Stimulated activated CD4-positive, alpha-beta T cell treated with anti-CD3 and anti-CD28 coated beads, TNF-alpha, amount 100 ng/mL, for 4 hours (primary cell): ENCODE measurements at regions not wholly inside any gene's neighbourhood (a gene's known extent, or its start where the extent isn't known, plus 50 kb on each side); places are given as distances from the start of the nearest gene placed in this dataset.

Experiments
- DNase-seq, 3 experiments: peaks; one replicate each; pipeline ENCODE4 v3.0.0-alpha.2; 2020; ENCODE audit warnings: low read depth in 3 of 3

DNA sequence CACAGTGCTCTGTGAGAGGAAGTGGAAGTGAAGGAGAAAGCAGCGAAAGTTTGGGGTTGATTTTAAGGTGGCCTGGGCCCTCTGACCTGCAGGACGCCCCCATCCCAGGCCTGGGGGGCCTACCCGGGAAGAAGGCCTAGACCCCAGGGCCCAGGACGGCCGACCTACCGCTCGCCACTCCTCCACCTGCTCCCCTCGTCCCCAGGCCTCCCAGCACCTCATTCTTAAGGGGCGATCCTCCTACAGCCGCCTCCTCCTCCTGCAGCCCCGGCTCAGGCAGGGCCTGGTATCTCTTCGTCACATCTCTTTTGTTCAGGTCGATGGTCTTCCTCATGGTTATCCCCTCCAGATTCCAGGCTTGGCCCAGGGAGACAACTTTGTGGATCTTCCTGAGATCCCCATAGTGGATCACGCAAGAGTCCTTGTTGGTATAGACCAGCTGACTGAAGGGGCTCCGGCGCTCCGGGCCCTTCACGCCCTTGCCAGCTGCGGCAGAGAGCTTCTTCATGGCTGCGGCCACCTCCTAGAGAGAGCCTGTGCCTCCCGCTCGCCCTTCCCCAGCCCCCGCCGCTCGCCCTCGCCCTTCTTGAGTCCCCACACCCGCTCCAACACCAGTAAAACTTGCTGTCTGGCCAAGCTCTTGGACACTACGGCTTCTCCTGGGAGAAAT is 117.5 kb downstream of the OR13A1 start:
- no peak for DNase-seq

GRCh38 chr10:45198486-45199204 is 116.8 kb downstream of the OR13A1 start:
- no peak for DNase-seq

- DNase-seq = no peak
Measured at GRCh38 chr10:45199205-45199740, 116.1 kb downstream of the OR13A1 start.

DNA sequence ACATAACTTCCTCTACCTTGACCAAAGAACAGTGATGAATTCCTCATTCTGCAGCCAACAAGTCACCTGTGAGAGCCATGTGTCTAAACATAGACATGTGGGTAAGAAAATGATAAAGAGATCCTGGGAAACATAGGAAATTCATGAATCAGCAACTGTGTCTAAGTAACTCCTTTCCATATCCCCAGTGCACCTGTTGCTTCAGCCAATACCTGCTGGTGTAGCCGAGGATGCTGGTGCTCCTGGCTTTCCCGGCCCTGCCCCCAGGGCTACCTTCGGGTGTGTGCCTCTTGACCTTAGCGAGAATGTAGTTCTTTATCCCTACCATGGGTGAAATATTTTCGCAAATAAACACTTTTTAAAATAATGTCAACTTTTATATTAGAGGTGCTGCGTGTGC is 114.1 kb downstream of the OR13A1 start:
- no peak for DNase-seq

- no peak for DNase-seq
Measured at GRCh38 chr10:45202242-45202641, 113.2 kb downstream of the OR13A1 start.

- no peak for DNase-seq
Measured at GRCh38 chr10:45204954-45205775, 110.2 kb downstream of the OR13A1 start.

DNA sequence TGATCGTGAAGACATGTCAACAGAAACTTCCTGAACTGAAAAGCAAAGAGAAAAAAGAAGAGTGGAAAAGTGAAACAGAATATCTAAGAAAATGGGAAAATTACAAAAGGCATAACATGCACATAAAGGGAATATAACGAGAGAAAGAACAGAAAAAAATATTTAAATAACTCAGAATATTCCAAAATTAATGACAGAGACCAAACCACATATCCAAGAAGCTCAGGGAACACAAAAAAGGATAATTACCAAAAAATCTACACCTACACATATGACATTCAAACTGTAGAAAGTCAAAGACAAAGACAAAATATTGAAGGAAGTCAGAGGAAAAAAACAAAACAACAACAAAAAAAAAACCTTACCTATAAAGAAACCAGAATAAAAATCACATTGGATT is 105.5 kb downstream of the OR13A1 start:
- no peak for DNase-seq

- no peak for DNase-seq
Measured at GRCh38 chr10:45211576-45211975, 103.8 kb downstream of the OR13A1 start.

DNA sequence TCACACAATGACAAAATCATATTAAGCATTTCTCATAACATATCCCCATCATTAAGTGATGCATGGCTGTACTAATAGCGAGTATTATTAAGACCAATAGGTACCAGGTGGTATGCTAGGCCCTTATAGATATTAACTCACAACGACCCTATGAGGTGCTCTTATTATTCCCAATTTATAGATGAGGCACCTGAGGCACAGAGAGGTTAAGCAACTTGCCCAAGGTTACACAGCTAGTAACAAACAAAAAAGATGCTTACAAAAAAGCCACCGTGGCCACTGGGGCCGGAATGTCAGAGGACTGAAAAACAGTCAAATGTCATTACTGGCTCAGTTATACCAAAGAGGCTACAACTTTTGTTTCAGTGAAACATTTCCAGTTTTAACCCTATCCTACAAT is 96.0 kb downstream of the OR13A1 start:
- DNase-seq = no peak

DNA sequence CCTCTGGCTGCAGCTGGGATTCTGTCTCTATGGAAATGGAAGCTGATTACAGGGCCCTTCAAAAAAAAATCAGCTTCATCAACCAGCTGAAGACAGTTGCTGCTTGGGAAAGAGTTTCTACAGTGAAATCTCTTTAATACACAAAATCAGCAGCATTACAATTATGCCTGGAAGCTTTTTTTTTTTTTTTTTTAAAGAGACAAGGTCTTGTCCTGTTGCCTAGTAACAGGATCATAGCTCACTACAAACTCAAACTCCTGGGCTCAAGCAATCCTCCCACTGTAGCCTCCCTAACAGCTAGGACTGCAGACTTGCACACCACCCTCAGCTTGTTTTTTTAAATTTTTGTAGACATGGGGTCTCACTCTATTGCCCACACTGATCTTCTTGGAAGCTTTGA is 94.5 kb downstream of the OR13A1 start:
- no peak for DNase-seq

DNA sequence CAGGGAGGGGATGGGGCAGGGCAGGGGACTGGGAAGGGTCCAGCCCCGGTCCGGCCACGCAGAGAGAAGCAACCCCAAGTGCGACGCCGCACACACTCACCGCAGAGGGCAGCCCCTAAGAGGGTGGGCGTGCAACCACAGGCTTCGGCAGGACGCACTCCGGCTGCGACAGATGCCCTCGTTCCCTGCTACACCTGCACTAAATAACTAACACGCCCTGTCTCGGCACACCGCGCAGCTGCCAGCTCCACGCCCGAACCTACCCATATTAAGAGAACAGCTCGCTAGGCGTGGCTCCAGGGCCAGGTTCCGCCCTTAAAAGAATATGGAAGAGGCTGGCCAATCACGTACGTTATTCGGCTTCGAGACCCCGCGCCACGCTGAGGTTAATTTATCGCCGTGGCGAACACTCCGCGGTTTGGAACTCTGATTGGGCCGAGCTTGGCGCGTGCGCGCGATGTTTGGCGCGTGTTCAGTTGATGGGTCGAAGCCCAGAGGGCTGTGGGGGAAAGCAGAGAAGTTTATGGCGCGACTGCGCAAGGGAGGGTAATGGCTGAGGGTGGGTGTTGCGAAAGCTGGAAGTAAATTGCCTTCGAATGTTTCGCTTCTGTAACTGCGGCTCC is 91.1 kb downstream of the OR13A1 start:
- DNase-seq = no peak

DNA sequence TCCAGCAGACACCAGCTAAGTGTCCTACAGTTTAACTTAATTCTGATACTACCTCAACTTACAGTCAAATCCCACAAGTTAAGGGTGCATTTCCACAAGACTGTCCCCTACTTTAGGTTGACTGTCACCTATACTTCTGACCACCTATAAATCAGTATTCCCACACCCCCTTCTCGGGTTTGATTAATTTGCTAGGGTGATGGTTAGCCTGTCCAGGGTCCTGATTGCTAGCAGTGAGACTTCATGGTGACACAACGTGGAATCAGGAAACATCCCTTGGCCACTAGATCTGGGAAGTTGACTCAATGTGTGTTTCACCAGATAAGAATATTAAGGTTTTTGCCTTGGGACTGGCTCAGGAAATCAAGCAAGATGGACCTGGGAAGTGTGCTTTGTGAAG is 88.4 kb downstream of the OR13A1 start:
- no peak for DNase-seq

DNA sequence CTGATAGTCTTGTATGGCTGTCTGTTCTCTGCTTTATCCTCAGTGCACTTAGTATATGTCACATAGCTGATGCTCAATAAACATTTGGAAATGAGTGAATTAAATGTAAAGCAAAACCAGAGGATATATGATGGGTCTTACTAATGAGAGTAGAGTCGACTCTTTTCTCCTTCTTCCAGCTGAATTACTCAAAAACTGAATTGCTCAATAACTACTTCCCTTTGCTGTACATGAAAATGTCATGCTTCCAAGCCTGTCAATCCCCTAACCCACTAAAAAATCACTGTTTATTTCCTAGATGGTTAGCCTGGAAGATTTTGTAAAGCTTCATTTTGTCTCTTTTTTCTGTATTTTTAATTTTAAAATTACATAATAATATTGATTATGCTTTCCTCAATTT is 88.0 kb downstream of the OR13A1 start:
- no peak for DNase-seq

GRCh38 chr10:45229823-45230222 is 85.6 kb downstream of the OR13A1 start:
- no peak for DNase-seq

GRCh38 chr10:45235260-45235769 is 80.1 kb downstream of the OR13A1 start:
- DNase-seq = peak; percentile 11 to 32 (median 15)

GRCh38 chr10:45235798-45236220 is 79.6 kb downstream of the OR13A1 start:
- no peak for DNase-seq

DNA sequence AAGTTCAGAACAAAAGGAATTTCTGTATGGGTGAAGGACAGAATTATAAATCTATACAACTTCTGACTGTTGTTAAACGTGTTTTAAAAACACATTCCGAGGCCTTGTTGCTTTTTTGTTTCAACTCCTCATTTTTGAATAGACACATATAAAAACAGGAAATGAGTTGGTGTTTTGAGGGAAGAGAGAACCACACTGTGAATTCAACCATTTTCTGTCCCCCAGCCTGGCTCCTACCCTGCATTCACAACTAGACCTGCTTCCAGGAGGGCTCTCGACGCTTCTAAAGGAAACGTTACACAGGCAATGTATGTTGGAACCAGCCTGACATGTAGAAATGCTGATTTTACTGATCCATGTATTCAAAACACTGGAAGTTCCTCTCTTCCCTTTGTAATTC is 76.5 kb downstream of the OR13A1 start:
- DNase-seq = no peak

GRCh38 chr10:45239642-45240041 is 75.8 kb downstream of the OR13A1 start:
- no peak for DNase-seq

DNA sequence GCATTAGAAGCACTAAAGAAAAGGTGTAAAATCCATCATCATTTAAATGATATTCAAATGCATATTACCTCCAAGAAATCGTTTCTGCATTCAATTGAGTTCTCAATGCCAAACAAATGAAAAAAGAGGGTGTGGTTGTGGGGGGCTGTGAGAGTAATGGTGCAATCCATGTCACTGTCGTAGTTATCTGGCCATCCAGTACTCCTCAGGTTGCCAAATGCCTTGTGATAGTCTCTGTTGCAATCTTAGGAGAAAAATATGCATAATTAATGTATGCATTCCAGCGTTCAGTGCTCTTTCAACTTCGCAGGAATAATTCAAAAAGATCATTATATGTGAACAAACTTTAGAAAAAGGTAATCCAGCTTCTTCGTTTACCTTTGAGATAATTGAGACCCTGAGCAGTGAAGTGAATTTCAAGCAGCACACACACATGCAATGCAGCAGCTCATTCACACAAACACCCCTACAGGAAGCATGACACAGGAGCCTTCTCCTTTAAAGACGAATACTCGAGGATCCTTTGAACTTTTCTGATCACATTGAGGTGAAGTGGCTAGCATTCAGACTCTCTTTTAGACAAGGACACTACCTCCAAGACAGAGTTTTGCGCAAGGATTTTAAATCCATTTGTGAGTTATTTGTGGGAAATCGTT is 73.4 kb downstream of the OR13A1 start:
- DNase-seq = no peak

DNA sequence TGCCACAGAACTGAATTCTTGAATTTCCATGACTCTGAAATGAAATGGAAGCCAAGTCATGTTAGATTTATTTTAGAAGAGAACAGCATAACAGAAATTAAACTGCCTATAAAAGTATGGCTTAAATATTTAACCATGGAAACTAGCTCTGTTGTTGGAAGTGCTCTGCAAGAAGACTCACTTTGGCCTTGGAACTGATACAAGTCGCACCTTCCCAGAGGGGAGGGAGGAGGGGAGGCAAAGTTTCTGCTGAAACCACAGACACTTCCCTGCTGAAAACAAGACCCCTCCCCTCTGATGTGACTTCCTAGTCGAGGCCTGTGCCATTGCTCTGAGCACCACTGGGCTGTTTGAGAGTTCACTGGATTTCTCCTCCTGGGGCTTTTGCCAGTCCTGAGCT is 72.1 kb downstream of the OR13A1 start:
- DNase-seq = no peak

GRCh38 chr10:45246522-45246921 is 68.9 kb downstream of the OR13A1 start:
- DNase-seq = no peak
